Suprapubic skin (tissue), 3 donors: ENCODE measurements at regions not wholly inside any gene's neighbourhood (a gene's known extent, or its start where the extent isn't known, plus 50 kb on each side); places are given as distances from the start of the nearest gene placed in this dataset.

ENCODE experiments used
- CTCF ChIP-seq, 2 donors: fragments of 200-600 bp in 1 of 2; fragments of 450-650 bp in 1 of 2; sonication (generic) in 1 of 2; IDR thresholded peaks; one replicate each; pipeline ENCODE4 v1.5.1; 2016 to 2019; ENCODE audit warnings: antibody characterized with exemption in 2 of 2, mild to moderate bottlenecking in 1 of 2, moderate library complexity in 1 of 2
- POLR2AphosphoS5 ChIP-seq, 3 donors: sonication (generic); formaldehyde crosslinking; IDR thresholded peaks; one replicate each; pipeline ENCODE4 v1.6.1; 2017; ENCODE audit warnings: antibody characterized with exemption in 3 of 3

DNA sequence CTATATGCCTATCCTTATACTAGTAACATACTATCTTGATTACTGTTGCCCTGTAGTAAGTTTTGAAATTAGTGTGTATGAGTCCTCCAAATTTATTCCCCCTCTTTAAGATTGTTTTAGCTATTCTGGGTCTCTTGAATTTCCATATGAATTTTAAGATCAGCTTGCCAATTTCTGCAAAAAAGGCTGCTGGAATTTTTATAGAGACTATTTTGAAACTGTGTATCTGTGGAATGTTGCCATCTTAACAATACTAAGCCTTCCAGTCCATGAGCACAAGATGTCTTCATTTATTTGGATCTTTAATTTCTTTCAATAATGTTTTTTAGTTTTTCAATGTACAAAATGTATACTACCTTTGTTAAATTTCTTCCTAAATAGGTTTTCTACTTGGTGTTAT lies 79.8 kb upstream of the ETV6 start:
- no peak for TF ChIP-seq CTCF (IDR thresholded peaks at IDR 0.05)
- TF ChIP-seq POLR2AphosphoS5 (IDR thresholded peaks at IDR 0.05): no peak
